ENCODE measurements at regions not wholly inside any gene's neighbourhood (a gene's known extent, or its start where the extent isn't known, plus 50 kb on each side); places are given as distances from the start of the nearest gene placed in this dataset.

- DNase-seq (ENCODE audit: low read depth in 1 of 2, low spot score in 1 of 2) = no peak
- Histone ChIP-seq H3K27ac (replicated peaks) (no peak overlapping the region), H3K27me3 (ENCODE audit: insufficient read depth, poor library complexity, severe bottlenecking) (no peaks in the 10 kb centered on the region), H3K4me3 (replicated peaks; ENCODE audit: insufficient read depth, low read length) (no peak overlapping the region)
- TF ChIP-seq GABPA (IDR thresholded peaks at IDR 0.05; ENCODE audit: low read depth) = no peak
- TF ChIP-seq CTCF (IDR thresholded peaks at IDR 0.05; ENCODE audit: insufficient read depth, low read length) = no peak
- no peak for TF ChIP-seq SPI1 (IDR thresholded peaks at IDR 0.05; ENCODE audit: borderline replicate concordance, low read depth)
- TF ChIP-seq REST (IDR thresholded peaks at IDR 0.05; ENCODE audit: insufficient replicate concordance, low read depth) = no peak
- TF ChIP-seq POLR2AphosphoS5 (IDR thresholded peaks at IDR 0.05; ENCODE audit: low read depth) = no peak
These were observed 254.5 kb downstream of the DSEL start for GRCh38 chr18:67261931-67262552.

GRCh38 chr18:67260841-67261240, 255.7 kb downstream of the DSEL start:
- TF ChIP-seq CTCF (IDR thresholded peaks at IDR 0.05; ENCODE audit: insufficient read depth, low read length) = no peak
- no peak for TF ChIP-seq GABPA (IDR thresholded peaks at IDR 0.05; ENCODE audit: low read depth)
- TF ChIP-seq REST (IDR thresholded peaks at IDR 0.05; ENCODE audit: insufficient replicate concordance, low read depth) = no peak
- TF ChIP-seq SPI1 (IDR thresholded peaks at IDR 0.05; ENCODE audit: borderline replicate concordance, low read depth) = no peak
- TF ChIP-seq POLR2AphosphoS5 (IDR thresholded peaks at IDR 0.05; ENCODE audit: low read depth) = no peak
- no peak for DNase-seq (ENCODE audit: low read depth in 1 of 2, low spot score in 1 of 2)
- Histone ChIP-seq H3K4me3 (replicated peaks; ENCODE audit: insufficient read depth, low read length) (no peak overlapping the region), H3K27me3 (ENCODE audit: insufficient read depth, poor library complexity, severe bottlenecking) (no peaks in the 10 kb centered on the region), H3K27ac (replicated peaks) (no peak overlapping the region)

GRCh38 chr18:67250776-67251424, 265.6 kb downstream of the DSEL start:
- Histone ChIP-seq H3K27me3 (ENCODE audit: insufficient read depth, poor library complexity, severe bottlenecking) (no peaks in the 10 kb centered on the region), H3K27ac (replicated peaks) (no peak overlapping the region), H3K4me3 (replicated peaks; ENCODE audit: insufficient read depth, low read length) (no peak overlapping the region)
- TF ChIP-seq CTCF (IDR thresholded peaks at IDR 0.05; ENCODE audit: insufficient read depth, low read length) (no peak), REST (IDR thresholded peaks at IDR 0.05; ENCODE audit: insufficient replicate concordance, low read depth) (no peak), GABPA (IDR thresholded peaks at IDR 0.05; ENCODE audit: low read depth) (no peak), POLR2AphosphoS5 (IDR thresholded peaks at IDR 0.05; ENCODE audit: low read depth) (no peak), SPI1 (IDR thresholded peaks at IDR 0.05; ENCODE audit: borderline replicate concordance, low read depth) (no peak)
- DNase-seq (ENCODE audit: low read depth in 1 of 2, low spot score in 1 of 2) = no peak
